ENCODE measurements at regions not wholly inside any gene's neighbourhood (a gene's known extent, or its start where the extent isn't known, plus 50 kb on each side); places are given as distances from the start of the nearest gene placed in this dataset.
A peak's percentile ranks its signal among the peaks of the same experiment; 100 is the strongest.
"Not testable (repeated sequence)": the region's sequence is repeated elsewhere in the genome, so short reads cannot be mapped to it uniquely, and the experiment has no call there.

DNA sequence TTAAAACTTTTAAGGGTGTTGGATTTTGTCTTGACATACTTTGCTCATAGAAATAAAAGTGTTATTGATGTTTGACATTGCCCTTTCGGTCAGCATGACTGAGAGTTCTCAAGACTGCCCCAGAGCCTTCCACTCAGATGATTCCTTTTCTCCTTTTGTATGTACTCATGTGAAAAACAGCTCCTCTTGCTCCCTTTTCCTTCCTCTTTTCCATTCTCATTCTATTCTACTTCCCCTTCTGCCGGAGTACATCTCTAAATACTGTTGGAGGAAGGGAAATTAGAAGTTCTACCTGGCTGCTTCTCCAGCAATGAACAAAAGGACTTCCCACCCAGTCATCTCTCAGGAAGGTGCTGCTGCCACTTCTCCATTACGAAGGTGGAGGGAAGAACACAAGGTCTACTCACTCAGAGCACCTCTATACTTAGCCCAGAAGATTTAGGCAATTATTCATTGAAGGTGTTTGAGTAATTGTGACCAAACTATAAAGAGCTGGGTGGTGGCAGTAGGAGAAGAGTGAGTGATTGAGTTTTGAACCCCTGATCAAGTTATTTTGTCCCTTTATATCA lies 163.8 kb upstream of the MBNL1 start:
- DNase-seq = peak; percentile 76

DNA sequence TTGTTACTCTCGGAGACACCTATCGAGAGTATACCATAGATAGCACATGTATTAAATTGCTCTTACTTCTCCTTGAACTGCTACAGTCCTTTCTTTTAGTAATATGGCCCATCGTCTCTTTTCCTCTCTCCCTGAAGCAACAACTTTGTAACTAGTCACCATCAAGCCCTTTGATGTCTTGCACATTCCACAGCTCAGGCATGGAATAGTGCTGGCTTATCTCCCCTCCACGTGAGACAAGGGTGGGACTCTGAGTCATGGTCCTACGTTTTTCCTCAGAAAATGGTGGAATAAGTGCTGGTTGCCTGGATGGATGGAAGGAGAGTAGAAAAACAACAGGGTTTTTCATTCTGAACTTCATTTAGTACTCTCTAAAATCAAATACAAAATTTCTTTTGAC lies 163.3 kb upstream of the MBNL1 start:
- DNase-seq = no peak

DNA sequence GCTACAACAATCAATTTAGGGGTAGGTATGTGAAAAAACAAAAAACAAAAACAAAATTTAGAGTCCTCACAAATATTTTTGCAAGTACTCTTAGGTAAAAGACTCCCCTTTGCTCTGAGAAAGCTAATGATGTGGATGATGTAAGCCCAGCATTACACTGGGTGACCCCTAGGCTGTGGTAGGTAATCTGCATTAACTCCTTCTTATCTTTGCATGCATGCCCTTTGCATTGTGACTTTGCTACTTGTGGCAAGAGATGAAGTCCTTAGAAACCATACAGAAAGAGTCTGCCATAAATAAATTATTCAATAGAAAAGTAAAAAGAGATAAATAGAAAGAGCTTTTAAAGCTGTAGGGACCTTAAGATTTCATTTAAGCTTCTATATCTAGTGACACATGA lies 159.7 kb upstream of the MBNL1 start:
- DNase-seq = no peak

DNA sequence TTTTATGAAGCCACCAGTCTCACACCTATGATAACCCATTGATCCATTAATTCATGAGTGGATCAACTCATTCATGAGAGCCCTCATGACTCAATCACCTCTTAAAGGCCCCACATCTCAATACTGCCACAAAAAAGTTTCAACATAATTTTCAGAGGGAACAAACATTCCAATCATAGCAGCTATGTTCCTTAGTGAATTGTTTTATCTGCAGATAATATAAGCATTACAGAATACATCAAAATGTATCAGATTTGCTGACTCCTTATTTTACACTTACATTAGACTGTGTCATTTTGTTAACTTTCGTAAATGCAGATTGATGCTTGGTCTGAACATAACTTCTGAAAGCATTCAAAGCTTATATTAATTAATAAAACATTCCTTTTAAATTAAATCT lies 155.3 kb upstream of the MBNL1 start:
- DNase-seq = no peak

DNA sequence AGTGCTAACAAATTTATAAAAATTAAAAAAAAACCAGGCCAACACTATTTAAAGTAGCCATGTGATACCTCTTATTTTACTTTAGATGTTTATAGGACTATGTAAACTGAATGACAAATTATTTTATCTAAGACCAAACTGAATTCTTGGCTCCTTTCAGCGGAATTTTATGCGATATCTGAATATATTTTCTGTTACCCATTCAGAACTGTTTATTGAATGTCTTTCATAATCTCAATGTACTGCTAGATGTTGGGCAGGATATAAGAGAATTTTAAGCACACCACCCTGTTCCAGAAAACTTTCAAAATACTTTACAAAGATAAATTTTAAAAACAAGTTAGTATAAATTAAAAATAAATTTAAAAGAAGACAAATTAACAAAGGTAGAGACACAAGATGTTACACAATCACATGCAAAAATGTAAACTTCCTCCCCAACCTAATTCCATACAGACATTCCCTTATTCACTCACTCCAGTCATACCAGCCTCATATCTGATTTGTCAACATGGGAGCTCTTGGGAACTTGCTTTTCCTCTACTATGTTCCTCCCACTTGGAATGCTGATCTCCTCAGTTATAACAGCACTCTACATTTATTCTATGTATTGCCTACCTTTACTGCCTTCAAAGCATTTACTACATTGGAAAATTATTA lies 154.6 kb upstream of the MBNL1 start:
- DNase-seq = no peak

DNA sequence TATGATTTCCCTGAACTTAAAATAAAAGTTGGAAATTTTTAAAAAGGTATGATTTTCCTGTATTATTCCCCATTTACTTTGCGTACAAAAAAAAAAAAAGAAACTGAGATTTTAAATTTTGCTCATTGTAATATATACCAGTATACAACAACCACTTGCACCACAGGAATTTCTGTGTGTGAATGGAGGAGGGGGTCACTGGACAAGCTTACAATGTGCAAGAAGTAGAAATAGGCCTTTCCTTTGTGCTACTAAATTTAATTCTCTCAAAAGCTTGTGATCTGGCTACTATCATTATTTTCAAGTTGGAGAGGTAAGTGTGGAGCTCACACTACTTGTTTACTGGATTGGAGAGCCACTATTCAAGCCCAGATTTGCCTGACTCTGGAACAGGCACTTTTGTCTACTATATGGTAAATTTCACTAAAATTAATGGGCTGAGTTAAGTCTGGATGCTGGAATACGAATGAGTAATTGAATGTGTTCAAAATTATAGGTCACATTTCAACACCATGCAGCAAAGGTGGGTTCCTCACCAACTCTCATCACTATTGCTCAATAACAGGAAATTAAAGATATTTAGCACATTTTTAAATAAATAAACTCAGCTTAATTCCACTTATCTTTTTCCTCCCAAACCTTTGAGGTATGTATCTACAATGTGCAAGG lies 148.0 kb upstream of the MBNL1 start:
- no peak for DNase-seq

DNA sequence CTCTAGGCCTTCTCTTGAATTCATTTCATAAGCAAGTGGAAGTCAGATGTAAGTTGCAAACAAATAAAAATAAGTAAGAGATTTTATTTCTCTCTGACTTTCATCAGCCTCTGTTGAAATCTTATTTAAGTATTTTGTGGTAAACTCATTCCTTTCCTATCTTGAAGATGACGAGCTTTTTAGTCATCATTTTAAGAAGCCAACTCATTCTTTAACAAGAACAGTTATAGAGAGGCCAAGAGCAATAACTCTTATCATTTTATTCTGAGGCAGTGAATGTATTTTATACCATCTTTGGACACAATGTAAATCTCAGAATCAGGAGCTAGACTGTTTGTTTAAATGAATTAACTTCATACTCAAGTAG lies 147.5 kb upstream of the MBNL1 start:
- no peak for DNase-seq

DNA sequence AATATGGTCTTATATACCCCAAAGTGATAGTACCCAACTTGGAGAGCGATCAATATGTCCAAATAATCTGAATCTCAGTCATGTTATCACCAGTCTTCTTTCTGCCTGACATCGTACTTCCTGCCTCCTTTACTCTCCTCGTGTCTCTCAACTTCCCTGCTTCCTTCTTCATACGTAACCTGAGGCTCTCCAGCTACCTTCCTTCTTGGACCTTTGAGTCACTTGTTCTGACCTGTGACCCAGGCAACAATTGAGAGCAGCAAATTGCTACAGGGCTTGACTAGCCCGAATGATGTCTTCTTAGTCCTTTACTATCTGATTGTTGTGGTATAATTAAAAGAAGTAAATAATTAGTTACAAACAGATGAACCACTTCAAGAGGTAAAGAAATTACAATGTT lies 145.9 kb upstream of the MBNL1 start:
- DNase-seq = no peak

DNA sequence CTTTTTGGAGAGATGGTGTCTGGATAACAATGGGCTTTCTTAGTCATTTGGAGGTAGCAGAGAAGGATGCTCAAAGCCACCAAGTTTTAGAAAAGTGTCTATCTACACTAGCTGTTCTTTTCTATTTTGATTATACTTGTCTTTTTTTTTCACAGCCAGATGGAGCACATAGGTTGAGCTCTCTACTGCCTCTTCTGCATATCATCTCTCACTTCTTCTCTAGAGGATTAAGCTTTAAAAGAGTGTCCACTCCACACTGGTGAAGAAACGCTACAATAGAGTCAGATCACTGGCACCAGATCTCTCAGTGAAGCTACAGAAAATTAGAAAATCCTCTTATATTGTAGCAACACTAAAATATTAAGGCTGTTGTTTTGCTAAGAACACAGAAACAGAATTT lies 145.3 kb upstream of the MBNL1 start:
- no peak for DNase-seq

DNA sequence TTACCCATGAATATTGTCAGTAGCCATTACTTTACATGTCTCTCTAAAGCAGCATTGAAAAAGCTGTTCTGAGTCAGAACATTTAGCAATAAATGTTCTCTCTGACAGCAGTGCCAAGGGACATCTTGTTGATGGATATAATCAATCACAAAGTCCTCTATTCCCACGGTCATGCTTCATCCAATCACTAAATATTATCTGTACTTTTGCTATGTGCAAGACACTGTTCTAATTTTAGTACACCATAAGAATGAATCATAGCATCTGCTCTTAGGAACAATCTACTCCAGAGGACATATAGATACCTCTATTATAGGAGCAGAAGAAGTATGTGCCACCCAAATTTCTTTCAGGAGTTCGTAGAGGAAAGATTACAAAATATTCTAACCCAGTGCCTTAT lies 142.5 kb upstream of the MBNL1 start:
- no peak for DNase-seq

DNA sequence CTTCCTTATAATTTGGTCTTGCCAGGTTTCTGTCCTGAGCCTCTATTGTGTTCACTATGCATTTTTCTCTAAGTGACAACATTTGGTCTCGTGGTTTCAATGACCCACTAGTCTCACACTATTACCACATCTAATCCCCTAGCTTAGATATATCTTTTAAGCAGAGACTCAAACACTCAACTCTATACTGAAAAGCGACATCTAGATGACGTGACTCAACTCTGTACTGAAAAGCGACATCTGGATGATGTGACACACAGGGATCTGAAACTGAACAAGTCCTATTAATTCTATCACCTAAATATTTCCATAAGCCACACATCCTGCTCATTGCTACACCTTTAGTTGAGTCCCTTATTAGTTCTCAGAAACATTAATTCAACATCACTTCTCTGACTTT lies 141.7 kb upstream of the MBNL1 start:
- no peak for DNase-seq

DNA sequence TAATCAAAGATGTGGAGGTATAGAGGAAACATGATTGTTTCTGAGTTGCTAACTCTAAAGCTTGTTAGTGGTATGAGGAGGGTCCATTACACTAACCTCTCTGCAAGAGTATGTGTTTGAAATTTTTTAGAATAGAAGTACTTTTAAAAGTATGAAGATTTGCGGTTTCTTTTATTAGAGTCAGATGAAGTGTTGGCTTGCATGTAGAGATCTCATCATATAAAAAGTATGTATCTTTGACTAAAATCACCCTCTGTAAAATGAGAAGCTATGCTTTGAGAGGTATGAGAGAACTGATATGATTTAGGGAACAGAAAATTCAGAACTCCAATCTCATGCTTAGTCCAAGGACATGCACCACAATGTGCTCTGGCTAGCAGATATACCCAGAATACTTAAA lies 140.4 kb upstream of the MBNL1 start:
- DNase-seq = no peak

DNA sequence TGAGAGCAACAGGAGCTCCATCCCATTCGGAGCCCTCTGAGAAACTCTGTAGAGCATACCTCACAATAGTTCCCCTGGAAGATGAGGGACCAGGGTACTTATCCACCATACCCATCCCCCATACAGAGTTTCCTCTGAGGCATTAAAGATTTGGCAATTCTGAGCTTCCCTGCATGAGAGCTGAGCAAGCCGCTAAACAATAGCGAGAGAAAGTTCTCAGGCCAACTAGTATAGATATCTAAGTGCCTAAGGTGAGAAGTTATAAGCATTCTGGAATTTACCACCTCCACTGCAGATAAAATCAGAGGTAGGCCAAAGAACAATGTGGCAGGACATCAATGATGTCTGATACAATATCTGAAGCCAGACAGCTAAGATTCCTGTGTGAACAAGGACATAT lies 129.1 kb upstream of the MBNL1 start:
- DNase-seq = no peak

DNA sequence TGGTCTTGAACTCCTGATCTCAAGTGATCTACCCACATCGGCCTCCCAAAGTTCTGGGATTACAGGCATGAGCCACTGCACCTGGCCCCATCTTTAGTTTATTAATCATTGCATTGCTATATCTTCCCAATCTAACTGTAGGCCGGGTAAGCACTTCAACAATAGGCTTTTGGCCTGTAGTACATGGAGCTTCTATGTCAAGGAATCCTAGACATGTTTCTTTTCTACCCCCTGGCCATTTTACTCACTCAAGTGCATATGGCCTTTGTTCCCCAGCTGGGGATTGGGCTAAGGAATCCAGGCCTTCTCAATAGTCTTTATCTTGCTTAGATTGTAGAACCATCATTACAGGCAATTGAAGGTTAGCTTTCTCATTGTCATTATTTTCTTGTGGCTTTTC lies 122.3 kb upstream of the MBNL1 start:
- no peak for DNase-seq

DNA sequence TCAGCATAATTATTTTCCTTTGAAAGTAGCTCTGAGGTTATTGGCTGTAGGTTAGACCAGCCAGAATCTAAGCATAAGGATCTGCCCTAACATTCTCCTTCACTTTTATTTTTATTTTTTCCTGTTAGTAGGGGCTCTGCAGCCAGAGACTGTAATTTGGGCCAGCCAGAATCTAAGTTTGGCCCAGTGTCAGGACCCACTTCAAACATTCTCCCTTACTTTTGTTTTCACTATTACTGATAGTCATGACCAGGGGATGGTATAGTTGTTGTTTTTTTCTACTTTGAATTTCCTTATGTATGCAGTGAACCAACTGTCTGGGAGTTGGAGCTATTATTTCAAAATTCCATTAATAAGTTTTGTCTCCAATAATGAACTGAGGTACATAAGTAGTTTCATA lies 121.0 kb upstream of the MBNL1 start:
- DNase-seq = no peak

DNA sequence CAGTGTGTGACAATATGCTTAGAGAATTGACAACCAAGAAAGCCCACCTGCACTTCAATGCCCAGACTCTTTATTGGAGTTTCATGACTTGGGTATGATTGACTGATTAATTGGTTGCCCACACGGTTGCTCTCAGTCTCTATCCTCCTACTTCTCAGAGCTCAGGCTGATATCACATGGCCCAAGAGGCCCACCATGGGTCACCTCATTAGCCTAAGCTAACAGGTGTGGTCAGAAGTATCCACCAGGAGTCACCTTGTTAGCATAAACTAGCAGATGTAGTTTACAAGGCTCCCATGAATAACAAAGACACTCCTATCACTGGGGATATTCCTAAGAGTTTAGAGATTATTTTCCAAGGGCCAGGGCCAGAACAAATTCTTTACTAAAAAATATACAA lies 120.2 kb upstream of the MBNL1 start:
- DNase-seq = no peak

DNA sequence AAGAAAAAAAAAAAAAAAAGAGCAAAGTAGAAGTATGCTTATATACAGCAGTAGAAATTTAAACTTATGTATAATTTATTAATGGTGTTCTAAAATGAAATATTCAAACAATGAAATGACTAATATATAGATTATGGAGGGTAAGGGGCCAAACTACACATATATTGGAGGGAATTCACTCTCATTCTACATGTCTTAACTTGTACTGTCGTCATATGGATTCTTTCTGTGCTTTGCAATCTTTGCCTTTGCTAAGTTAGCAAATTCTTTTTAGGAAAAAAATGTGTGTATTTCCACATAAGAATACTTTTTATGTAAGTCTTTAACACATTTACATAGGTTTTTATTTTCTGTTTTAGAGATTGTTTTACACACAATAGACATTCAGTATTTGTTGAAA lies 118.9 kb upstream of the MBNL1 start:
- no peak for DNase-seq

DNA sequence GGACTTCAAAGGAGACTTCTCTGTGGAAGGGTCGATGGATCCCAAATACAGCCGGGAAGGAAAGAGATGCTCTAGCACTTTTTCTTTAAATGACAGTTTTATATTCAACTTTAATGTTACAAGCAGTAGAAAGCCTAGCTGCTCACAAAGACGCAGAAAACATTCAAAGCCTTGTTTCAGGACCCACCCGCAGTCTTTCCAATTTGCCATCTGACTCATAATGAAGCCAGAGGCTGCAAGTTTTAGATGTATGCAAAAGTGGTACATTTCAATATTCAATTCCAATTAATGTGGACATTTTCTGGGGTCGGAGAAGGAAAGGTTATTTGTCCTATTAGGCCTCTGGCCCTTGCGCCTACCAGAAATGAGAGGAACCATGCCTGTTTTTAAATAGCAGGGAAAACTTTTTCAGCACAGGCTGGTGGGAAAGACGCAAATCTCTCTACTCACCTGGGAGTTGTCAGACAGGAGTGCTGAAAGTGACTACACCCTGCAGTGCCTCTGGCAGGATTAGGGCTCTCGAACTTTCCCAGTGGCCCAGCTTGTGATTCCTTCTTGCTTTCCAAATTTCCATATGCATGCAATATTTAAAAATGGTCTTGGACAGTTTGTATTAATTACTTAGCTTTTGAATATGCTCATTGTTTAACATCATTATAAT lies 117.4 kb upstream of the MBNL1 start:
- no peak for DNase-seq

DNA sequence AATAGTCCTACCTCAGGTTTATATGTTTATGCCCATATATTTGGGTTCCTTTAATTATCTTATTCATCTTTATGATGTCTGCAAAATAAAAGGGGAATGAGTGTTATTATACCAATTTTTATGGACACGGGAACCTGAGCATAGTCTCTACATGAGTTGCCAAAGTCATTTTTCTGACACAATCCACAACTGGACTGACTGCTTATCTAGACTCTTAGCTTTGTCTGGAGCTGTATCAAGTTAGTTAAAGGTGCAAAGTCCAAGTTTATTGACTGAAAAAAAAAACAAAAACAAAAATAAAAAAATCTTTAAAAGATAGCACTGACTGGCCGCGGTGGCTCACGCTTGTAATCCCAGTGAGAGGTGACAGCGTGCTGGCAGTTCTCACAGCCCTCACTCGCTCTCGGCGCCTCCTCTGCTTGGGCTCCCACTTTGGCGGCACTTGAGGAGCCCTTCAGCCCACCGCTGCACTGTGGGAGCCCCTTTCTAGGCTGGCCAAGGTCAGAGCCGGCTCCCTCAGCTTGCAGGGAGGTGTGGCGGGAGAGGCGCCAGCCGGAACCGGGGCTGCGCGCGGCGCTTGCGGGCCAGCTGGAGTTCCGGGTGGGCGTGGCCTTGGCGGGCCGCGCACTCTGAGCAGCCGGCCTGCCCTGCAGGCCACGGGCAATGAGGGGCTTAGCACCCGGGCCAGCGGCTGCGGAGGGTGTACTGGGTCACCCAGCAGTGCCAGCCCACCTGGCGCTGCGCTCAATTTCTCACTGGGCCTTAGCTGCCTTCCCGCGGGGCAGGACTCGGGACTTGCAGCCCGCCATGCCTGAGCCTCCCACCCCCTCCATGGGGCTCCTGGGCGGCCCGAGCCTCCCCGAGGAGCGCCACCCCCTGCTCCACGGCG lies 116.6 kb upstream of the MBNL1 start:
- DNase-seq = not testable (repeated sequence)

DNA sequence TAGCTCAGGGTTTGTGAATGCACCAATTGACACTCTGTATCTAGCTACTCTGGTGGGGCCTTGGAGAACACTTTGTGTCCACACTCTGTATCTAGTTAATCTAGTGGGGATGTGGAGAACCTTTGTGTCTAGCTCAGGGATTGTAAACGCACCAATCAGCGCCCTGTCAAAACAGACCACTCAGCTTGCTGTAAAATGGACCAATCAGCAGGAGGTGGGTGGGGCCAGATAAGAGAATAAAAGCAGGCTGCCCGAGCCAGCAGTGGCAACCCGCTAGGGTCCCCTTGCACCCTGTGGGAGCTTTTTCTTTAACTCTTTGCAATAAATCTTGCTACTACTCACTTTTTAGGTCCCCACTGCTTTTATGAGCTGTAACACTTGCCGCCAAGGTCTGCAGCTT lies 115.6 kb upstream of the MBNL1 start:
- not testable (repeated sequence) for DNase-seq

DNA sequence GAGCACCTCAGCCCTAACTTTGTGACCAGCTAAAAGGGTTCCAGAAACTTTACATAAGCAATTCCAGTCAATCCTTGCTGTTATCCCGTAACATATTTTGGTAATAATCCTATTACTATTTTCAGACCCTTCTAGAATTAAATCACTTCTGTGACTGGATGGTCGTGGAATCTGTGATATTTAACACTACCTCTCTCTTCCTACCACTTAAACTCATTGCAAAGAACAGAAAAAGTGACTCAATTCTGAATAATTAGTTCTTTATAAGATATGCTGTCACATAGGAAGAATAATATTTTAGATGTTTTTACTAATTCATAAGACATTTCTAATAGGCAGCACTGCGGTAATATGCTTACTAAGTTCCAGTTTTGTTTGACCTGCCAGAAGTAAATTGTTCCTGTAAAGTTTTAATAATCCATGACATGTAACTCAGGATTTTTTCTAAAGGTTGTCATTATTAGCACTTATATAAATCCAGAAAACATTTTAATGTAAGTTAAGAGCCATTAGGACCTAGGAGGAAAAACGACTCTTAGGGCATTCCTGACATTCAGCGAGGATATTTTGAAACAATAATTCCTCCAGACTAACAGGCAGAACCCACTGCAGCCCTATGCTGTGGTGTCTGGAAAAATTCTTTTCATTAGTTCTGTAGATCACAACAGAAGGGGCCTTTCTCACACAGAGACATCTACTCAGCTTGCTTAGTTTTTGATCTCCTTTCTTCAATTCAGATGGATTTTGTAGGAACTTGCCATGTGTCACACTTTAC lies 113.3 kb upstream of the MBNL1 start:
- DNase-seq = no peak

DNA sequence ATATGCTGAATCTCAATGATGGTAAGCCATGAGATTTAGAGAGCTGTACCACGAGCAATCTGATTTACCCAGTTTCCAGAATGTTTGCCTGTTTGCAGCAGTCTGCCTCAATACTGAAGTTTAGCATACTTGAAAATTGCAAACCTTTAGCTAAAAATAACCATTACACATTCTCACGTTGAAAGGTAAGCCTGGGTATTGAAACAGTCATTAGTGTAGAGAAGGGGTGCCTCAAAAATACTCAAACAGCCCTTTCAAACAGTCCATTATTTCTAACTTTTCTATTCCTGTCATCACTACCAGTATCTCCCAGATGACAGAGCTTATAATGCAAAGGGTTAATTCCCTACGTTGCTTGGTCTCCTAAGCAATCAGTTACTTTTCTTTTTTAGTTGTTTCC lies 111.8 kb upstream of the MBNL1 start:
- no peak for DNase-seq

DNA sequence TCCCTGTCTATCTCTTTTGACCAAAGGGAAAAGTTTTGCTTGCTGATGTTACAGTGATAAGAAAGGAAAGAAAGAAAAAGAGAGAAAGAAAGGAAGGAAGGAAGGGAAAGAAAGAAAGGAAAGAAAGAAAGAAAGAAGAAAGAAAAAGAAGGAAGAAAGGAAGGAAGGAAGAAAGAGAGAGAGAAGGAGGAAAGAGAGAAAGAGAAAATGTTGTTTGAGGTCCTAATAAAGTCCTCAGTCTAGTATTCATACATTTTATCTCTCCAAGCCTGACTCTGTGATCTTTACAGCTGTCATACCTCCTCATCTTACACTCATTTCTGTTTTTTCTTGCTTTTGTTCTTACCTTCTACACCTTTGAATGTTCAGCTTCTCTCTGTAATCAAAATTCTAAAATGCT lies 111.4 kb upstream of the MBNL1 start:
- DNase-seq = no peak
